ENCODE measurements at regions not wholly inside any gene's neighbourhood (a gene's known extent, or its start where the extent isn't known, plus 50 kb on each side); places are given as distances from the start of the nearest gene placed in this dataset.

DNA sequence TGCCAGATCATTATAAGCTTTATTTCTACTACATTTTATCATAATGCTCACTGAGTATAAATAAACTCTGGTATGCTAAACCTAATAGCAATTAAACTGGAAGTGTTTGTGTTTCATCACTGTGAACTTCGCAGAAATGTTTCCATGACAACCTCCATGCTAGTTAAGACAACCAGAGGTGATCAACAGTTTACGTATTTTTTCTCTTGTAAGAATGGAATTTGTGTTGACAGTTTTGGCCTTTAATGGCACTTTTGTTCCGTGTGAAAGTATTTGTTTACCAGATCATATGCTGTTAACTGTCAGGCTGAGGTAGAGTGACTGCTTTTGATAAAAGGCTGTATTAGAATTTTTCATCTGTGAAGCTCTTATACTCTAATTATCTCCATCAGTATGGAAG lies 212.1 kb upstream of the PPP1R3A start:
- no peak for DNase-seq (ENCODE audit: low read depth in 2 of 3, low spot score in 1 of 3)

- DNase-seq (ENCODE audit: low read depth in 2 of 3, low spot score in 1 of 3): no peak
Observed at GRCh38 chr7:114128880-114129279, 210.1 kb upstream of the PPP1R3A start.

DNA sequence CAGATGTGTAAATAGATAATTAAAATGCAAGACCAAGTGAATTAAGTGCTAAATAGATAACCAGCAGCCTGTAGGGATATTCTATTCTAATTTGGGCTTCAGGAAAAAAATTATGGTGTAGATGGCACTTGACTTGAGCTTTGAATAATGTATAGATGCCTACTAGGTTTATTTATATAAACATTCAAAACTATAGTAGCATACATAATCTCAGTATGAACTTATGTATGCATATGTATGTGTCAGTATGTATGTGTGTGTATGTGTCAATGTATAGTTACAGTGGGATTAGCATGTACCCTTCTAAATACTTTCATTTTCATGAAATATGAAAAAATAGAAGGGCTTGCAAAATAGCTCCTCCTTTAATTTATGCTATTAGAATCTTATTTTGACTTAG lies 207.3 kb upstream of the PPP1R3A start:
- DNase-seq (ENCODE audit: low read depth in 2 of 3, low spot score in 1 of 3): no peak

DNA sequence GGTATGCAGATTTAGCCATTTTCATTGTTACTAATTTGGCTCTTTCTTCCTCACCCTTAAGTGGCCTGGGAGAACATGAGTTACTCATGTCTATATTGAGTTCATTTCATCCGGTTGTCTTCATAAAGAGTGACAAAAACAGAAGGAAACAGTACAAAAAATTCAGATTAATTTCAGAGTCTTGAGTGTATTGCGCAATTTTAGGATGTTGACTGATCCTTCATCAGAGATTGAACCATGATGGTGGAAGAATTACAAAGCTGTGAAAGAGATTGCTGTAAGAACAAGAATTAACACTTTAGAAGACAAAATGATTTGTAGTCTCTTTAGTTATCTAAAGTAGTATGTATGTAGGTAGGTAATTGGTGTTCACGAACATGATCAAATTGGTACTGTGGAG lies 194.0 kb upstream of the PPP1R3A start:
- DNase-seq (ENCODE audit: low read depth in 2 of 3, low spot score in 1 of 3): no peak

- no peak for DNase-seq (ENCODE audit: low read depth in 2 of 3, low spot score in 1 of 3)
Observed at GRCh38 chr7:114110666-114111065, 191.9 kb upstream of the PPP1R3A start.

DNA sequence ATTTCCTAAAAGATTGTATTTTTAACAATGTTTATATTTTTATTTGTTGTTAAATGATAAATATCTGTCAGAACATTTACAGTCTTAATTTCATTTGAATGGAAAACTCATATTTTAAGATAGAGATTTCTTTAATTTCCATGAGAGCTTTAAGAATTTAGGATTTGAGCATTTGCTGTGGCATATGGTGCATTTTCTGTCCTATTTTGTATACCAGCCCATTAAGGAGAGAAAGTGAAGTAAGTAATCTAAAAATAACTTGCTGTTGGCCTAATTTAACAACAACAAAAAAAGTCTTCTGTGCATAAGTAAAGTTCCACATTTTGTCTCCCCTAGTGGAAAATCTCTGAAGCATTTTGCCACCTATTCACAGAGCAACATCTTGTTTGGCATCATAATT lies 190.9 kb upstream of the PPP1R3A start:
- DNase-seq (ENCODE audit: low read depth in 2 of 3, low spot score in 1 of 3): no peak

DNA sequence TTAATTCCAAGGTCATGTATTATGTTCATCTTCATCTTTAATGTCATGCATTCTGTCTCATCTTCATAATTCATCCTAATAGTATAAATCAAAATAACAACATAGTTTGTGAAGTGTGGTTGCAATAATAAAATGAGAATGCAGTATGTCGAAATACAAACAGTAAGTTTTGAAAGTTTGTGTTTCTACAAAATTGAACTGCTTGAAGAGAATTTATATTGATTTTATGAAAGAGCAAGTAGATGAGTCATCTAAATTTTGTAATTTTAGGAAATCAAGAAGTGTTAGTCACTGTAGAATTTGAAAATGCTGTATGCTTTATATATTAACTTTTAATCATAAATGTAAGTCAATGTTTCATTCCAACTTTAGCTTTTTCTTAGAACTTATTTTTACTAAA lies 190.5 kb upstream of the PPP1R3A start:
- DNase-seq (ENCODE audit: low read depth in 2 of 3, low spot score in 1 of 3): no peak

DNA sequence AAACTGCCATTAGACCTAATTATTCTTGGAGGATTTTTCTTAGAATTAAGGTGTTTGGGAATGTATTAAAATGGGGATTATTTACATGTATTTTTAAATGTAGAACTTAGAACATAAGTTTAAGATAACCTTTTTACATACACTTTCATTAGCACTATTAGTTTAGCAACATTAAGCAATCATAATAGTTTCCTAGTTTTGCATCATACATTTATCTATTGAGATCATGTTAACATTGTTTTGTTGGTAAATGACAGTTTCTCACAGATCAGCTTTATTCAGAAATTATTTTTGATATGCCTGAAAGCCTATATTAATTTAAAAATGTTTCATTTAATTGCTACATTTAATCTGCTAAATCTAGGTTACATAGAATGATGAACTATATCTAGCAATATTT lies 189.7 kb upstream of the PPP1R3A start:
- DNase-seq (ENCODE audit: low read depth in 2 of 3, low spot score in 1 of 3): no peak

GRCh38 chr7:114107522-114107921 lies 188.7 kb upstream of the PPP1R3A start:
- no peak for DNase-seq (ENCODE audit: low read depth in 2 of 3, low spot score in 1 of 3)

GRCh38 chr7:114104035-114104434 lies 185.2 kb upstream of the PPP1R3A start:
- no peak for DNase-seq (ENCODE audit: low read depth in 2 of 3, low spot score in 1 of 3)

DNA sequence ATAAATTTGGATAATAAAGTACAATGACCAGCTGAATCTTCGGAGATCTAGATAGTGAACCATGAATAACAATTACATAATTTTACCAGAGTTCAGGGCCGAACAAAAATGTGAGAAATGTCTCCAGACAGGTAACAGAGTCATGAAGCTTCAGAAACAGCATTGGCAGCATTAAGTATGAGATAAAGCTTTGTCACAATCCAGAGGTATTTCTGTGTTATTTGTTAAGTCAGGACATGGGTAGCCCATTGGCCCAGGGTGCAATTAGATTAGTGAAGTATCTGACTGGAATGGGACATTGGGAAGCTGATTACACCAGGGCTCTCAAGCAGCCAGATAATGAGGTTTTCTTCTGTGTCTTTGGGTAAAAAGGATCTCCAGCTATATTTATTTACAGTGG lies 184.2 kb upstream of the PPP1R3A start:
- DNase-seq (ENCODE audit: low read depth in 2 of 3, low spot score in 1 of 3): no peak

DNA sequence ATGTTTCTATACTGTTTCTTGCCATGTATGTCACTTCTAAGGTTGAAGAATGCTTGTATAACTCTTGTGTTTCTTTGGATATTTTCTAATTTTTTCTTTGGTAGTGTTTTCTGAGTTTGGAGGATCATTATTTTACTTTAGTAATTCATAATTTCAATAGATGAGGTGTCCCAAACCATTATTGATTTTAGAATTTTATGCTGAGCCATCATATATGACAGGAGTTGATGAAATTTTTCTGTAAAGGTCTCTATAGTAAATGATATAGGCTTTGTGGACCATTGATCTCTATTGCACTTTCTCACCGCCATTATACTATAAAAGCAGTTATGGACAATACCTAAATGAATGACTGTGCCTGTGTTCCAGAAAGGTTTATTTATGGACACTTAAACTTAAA lies 183.3 kb upstream of the PPP1R3A start:
- no peak for DNase-seq (ENCODE audit: low read depth in 2 of 3, low spot score in 1 of 3)

- DNase-seq (ENCODE audit: low read depth in 2 of 3, low spot score in 1 of 3): no peak
Observed at GRCh38 chr7:114100810-114101209, 182.0 kb upstream of the PPP1R3A start.

GRCh38 chr7:114099337-114099736 lies 180.5 kb upstream of the PPP1R3A start:
- no peak for DNase-seq (ENCODE audit: low read depth in 2 of 3, low spot score in 1 of 3)

DNA sequence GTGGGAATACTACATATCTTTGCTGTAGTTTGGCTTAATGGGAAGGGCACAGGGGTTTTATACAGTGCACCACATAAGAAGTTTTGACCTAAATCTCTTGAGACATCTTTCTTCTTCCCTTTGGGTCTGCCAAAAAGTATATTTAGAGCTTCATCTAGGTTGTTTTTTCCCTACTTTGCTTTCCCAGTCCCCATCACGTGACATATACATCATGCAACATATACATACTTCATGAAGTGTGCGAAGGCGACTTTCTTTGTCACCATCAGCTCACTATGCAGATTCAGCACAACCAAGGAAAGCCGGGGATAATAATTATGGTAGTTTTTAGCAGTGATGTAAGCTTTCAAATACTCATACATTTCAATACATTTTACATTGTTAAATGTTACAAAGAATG lies 177.1 kb upstream of the PPP1R3A start:
- no peak for DNase-seq (ENCODE audit: low read depth in 2 of 3, low spot score in 1 of 3)

DNA sequence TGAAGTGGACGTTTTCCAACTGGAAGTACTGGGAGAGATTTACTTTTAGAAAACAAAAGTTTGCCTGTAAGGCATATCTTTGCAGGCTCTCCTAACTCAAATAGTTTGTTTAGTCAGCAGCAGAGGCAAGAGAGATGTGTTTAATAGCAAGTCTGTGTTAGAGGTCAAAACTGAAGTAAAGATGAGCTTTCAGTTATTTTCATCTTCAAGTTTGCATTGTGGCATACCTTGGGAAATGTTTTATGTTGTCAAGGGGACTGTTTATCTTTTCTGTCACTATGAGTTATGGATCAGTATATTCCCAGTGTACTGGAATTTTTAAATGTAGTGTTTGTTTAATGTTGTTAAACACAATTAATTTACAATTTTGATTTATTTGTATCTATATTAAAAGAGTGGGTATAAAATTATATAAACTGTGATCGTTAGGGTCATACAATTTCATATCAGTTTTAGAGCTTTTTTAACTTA lies 169.7 kb upstream of the PPP1R3A start:
- DNase-seq (ENCODE audit: low read depth in 2 of 3, low spot score in 1 of 3): no peak

DNA sequence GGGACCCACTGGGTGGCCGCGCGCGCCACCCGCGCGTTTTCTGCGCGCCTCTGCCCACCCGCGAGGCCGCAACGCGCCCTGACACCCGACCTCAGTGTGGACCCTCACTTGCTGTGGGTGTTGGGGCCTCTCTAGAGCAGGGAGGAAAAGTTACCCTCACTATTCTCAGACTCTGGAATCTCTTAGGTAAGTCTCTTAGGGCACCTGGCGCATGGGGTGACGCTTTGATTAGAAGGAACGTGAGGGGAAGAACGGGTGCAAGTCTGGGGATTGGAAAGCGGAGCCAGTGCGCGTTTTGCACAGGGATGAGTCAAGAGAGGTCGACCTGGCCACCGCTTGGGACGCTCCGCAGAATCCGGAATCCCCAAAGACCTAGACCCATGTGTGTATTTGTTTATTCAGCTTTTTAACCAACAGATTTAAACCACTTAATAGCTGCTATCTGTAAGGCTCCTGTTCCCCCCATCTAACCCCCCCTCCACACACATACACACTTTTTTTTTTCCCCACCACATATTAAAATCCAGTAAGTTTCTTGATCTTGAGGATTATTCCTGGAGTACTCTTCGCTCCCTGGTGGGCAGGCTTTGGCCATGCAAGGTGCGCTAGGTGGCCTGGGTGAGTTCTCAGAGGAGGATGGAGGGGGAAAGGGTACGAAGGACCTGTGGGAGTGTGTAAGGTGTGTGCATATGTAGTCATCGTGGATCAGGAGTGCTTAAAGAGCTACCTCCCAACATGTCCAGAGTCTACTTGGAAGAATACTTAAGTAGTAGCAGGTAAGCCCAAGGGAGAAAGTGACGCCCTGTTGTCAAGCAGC lies 169.1 kb upstream of the PPP1R3A start:
- no peak for DNase-seq (ENCODE audit: low read depth in 2 of 3, low spot score in 1 of 3)

DNA sequence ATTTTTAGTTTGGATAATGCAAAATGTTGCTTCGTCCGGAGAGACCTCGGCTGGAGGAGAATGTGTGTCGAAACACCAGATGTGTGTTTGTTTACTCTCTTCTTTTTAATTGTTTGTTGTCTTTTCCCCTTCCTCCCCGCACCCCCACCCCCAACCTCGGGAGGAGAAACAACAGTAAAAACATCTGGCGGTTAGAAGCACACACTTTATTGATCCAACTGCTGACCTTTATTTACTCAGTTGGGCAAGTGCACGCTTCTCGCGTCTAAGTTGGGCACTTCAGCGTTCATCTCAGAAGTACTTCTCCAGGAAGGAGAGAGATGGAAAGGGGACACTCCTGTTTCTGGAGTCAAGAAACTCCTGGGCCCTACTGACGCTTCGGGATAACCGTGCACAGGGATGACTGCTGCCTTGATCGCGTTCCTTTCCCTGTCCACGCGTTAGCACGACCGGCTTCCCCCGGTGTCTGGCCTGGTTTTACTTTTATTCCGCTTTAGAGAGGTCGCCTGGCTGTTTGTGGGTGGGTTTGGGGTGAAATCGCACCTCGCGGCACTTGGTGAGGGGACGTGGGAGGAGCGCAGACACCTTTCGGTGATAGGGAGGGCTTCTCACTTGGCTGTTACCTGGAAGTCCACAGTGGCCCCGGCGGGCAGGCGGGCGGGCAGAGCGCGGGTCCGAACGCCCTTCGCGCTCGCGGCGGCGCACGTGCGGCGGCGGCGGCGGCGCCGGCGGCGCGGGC lies 168.3 kb upstream of the PPP1R3A start:
- no peak for DNase-seq (ENCODE audit: low read depth in 2 of 3, low spot score in 1 of 3)

DNA sequence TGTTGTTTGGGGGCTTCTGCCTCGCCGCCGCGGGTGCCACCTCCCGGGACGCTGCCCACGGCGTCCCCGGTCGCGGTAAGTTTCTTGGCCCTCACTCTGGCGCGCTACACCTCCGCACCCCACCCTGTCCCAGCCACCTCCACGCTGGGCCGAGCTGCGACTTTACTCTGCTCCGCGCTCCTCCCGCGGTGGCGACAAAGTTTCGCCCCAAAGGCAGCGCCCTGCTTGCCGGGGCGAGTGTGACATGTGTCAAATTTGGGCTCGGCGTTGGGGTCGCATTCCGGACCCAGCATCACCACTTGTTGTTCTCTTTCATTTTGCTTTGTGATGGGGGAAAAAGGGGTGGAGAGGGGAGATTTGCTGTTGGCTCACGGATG lies 167.7 kb upstream of the PPP1R3A start:
- DNase-seq (ENCODE audit: low read depth in 2 of 3, low spot score in 1 of 3): no peak

DNA sequence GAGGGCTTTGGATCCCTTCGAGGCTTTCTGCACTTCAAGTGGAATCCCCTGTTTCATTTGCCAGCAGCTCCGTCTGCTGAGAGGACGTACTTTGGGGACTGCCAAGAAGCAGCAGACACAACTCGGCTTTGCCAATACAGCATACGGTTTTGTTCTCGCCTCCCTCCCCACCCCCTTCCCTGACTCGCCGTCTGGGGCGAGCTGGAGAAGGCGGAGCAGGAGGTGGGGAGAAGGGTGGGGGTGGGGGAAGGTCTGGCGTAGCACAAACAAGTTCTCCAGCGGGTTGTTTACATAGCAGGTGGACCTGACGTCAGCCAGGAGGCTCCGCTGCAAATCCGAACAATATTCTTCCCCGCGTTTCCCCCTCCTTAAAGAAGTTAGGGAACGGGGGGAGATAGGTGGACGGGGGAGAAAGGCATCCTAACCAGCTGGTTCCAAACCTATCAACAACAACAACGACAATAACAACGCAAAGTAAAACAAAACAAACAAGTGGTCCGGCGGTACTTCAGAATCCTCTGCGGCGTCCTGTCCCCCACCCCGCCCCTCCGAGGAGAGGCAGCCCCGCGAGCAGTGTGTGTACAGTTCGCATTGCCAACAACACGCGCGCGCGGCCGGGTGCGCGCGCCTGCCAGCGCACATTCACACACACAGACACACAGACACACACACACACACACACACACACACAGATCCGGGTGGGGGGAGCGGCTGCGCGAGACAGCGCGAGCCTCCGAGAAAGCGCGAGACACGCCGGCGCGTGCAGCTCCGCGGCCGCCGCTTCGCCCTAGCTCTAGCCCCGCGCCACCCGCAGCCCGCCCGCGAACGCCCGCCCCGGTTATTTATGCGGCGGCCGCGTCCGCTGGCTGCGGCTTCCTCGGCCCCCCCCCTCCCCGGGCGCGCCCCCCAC lies 167.0 kb upstream of the PPP1R3A start:
- no peak for DNase-seq (ENCODE audit: low read depth in 2 of 3, low spot score in 1 of 3)

DNA sequence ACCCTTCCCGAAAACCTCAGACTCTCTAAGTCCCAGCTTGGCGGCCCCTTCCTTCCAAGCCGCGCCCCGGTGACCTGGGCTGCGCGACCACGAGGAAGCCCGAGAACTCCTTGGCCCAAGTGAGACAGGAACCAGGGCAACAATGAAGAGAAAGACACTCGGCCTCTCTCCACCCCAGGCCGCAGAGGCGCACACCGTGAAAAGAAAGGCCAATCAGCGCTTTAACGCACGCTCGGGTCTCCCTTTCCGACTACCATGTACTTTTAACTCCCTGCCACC lies 166.4 kb upstream of the PPP1R3A start:
- DNase-seq (ENCODE audit: low read depth in 2 of 3, low spot score in 1 of 3): no peak

All from stimulated activated CD4-positive, alpha-beta T cell treated with anti-CD3 and anti-CD28 coated beads, Interleukin-12 subunit alpha, Interleukin-12 subunit beta, amount 100 ng/mL, for 48 hours (primary cell).